Coronary artery (tissue), 2 donors: ENCODE measurements at regions not wholly inside any gene's neighbourhood (a gene's known extent, or its start where the extent isn't known, plus 50 kb on each side); places are given as distances from the start of the nearest gene placed in this dataset.

Experiments
- DNase-seq: peaks from one replicate; pipeline ENCODE4 v3.0.0-alpha.2; 2017; ENCODE audit warnings: low spot score
- H3K27ac ChIP-seq, 2 donors: fragments of 200-600 bp; sonication (generic); one replicate each; pipeline ENCODE4 v1.5.1; 2016 to 2019
- H3K4me3 ChIP-seq: fragments of 200-600 bp; sonication (generic); 2 replicates; pipeline ENCODE4 v1.5.1; 2016; ENCODE audit warnings: mild to moderate bottlenecking, moderate library complexity
- TF ChIP-seq, protein P1 (sequence below): fragments of 200-600 bp; sonication (generic); IDR thresholded peaks from one replicate; pipeline ENCODE4 v1.5.1; 2019; ENCODE audit warnings: antibody characterized with exemption

DNA sequence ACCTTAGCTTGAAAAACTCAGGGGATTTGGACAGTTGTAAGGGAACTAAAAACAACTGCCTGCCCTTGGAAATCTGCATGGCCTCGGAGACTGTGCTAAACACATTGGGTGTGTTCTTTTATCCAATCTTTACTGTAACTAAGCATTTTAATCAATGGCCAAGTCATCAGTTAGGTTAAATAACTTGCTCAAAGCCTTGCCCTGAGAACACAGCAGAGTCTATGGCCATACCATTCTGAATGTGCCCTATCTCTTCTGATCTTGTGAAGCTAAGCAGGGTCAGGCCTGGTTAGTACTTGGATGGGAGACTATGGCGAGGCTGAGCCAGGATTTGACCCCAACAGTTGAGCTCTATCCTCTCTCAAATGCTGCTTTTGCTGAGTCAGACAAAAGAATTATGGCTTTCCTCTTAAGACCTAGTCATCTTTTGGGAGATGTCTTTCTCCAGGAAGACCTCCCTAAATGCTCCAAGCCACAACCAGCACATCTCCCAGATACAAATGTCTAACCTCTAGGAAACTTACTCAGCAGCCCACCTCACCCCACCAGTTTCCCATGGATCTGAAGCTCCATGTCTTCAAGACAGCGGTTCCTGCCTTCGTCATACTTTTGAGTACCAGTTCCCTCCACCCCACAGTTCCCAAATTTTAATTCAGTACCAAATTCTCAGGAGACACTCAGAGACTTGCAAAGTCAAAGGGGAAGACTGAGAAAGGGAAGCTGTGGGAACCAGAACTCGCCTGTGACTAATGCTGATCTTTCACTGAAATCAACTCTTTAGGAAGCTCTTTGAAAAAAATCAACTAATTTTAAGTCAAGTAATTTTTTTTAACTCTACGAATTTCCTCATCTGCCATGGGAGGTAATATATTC lies 336.1 kb downstream of the MAF start:
- DNase-seq: no peak
- H3K27ac ChIP-seq: no peak overlapping the region
- TF ChIP-seq, protein P1, sequence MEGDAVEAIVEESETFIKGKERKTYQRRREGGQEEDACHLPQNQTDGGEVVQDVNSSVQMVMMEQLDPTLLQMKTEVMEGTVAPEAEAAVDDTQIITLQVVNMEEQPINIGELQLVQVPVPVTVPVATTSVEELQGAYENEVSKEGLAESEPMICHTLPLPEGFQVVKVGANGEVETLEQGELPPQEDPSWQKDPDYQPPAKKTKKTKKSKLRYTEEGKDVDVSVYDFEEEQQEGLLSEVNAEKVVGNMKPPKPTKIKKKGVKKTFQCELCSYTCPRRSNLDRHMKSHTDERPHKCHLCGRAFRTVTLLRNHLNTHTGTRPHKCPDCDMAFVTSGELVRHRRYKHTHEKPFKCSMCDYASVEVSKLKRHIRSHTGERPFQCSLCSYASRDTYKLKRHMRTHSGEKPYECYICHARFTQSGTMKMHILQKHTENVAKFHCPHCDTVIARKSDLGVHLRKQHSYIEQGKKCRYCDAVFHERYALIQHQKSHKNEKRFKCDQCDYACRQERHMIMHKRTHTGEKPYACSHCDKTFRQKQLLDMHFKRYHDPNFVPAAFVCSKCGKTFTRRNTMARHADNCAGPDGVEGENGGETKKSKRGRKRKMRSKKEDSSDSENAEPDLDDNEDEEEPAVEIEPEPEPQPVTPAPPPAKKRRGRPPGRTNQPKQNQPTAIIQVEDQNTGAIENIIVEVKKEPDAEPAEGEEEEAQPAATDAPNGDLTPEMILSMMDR: no peak
- H3K4me3 ChIP-seq: no peak overlapping the region

DNA sequence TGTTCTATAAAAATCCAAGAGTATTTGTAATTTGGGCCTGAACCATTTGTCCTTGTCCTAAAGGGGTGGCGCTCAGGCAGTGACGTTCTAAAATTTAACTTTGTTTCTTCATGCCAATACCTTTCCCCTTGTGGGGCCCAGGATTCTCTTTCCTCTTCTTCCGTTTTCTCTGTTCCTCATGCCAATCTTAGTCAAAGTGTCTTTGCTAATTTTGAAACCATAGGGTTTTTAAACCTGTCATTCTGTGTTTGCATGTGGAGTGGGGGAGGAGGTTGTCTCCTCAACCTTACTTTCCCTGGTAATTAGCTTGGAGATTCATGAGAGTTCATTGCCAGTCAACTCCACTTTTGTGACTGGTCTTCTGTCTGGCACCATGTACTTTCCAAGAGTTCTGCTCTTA lies 337.1 kb downstream of the MAF start:
- DNase-seq: no peak
- Histone ChIP-seq H3K27ac (no peak overlapping the region), H3K4me3 (no peak overlapping the region)
- TF ChIP-seq, protein P1: no peak
